CD4-positive, alpha-beta T cell treated with Interleukin-10 for 1 hour (primary cell): ENCODE measurements at regions not wholly inside any gene's neighbourhood (a gene's known extent, or its start where the extent isn't known, plus 50 kb on each side); places are given as distances from the start of the nearest gene placed in this dataset.

Experiments used
- DNase-seq: peaks from one replicate; pipeline ENCODE4 v3.0.0-alpha.2; 2020

DNA sequence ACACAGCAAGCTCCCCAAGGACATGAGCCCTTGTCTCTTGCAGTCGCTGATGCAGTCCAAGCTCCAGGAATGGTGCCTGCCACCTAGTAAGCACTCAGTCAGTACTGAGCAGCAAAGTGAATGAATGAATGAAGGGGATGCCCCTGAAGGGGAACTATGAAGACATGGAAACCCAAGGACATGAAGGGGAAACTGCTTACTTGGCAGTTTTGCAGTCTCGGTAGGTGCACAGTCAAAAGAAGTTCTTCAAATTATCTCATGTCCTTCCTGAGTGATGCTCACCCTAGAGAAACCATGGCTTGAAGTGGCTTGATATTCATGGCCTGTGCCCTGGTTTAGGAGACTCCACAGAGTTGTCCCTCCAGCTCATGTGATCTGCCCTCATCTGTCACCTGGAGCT lies 102.1 kb upstream of the DLX2 start:
- DNase-seq, result no peak

DNA sequence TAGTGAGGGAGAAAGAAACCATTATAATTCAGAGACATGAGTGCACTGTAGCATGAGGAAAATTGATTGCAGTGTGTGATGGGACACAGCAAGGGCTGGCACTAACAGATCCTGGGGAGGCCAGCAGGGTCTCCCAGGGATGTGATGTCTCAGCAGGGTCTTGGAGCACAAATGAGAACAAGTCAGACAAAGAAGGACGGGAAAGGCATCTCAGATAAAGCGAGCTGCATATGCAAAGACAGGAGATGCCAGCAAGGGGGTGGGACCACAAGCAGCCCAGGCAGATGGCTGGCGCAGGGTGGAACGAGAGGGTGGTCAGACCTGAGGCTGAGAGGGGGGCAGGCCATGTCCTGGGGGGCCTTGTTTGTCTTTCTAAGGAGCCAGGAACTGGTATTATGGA lies 102.6 kb upstream of the DLX2 start:
- no peak for DNase-seq

DNA sequence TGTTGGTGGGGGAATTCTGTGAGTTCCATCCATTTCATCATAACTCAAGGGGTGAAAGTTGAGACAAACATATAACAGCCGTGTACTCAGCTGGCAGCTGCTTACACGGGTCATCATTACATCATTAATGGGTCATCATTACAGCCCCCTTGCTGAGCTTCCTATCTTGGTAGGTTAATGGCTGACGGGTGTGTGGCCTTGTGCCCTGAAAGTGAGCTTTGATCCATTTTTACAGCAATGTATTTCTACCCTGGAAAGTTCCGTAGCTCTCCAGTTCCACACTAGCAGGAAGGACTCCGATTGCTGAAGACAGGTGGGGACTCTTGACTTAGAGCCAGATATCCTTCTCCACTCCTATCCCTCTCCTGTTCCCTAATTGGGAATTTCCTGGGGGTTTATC lies 105.2 kb upstream of the DLX2 start:
- DNase-seq, result no peak

DNA sequence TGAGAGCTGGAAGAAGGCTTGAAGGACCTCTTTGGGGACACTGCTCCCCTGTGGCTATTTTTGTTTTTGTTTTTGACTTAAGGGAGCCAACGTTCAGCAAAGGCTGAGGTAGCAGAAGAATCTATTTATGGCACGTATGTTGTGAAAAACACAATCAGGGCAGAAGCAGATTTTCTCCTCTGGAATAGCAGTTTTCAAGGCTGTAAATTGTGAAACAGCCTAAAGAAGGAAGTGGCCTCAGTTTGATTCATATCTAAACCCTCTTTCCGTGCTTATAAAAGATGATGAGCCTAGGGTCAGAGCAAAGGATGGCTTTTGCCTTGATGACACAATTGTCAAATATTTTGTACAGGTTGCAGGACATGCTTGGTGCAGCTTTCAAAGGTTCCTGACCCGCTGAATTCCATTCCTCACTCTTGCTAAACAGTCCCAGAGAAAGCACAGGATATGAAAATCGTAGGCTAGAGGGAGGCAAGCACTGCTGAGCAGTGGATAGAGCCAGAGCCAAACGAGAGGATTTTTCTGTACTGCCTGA lies 106.2 kb upstream of the DLX2 start:
- DNase-seq, result no peak

DNA sequence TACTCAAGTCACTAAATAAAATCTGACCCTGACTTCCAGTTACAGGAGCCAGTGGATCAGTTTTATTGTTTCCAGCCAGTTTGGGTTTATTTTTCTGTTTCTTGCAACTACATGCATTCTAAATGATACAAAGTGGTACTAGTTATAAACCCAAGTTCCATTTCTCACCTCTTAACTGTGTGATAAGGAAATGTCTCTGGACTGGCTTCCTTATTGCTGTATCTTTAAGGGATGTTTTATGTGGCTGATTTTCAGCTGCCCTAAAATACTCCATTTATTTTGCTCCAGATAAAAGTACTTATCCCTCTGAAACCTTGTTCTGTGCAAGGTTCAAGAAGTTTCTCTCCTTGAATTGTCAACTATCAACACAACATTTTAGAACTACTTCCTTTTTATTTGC lies 107.9 kb upstream of the DLX2 start:
- no peak for DNase-seq

DNA sequence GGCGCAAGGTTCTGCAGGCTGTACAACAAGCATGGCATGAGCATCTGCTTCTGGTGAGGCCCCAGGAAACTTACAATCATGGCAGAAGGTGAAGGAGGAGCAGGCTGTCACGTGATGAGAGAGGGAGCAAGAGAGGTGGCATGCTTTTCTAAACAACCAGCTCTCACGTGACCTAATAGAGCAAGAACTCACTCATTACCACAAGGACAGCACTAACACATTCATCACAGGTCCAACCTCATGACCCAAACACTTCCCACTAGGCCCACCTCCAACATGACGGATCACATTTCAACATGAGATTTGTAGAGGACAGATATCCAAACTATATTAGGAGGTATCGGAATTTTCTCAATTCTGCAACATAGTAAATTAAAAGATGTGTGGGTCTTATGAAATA lies 108.8 kb upstream of the DLX2 start:
- DNase-seq, result no peak

DNA sequence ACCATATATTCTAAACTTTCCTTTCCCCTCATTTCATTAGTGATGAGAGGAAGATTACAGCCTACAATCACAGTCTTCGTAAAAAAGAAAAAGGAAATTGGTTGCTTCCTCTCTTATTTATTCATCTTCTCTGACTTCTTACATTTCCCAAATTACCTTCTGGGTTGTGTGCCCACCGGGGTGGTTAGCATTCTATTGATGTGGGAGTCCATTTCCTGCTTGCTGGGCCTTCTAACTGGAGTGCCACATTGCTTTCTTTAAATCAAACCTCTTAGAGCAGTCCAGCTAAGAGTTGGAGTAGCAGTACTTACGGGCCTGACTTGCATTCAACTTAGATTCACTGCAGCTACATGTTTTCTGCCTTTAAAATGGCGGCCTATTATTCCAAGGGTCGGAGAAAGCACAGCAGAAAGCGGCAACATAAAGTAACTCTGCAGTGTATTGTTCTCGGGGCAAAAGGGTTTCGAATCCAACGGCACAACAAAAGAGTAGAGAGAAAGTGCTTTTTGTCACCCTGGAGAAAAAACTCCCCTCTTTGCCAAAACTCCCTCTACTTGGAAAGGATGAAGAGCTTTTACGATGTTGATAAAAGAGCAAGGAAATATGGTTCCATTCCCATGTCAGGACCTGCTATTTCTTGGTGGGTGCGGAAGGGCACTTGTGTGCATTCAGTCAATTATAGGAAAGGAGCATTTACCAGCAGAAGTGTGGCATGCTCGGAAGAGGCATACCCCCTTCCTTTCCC lies 110.6 kb upstream of the DLX2 start:
- no peak for DNase-seq

DNA sequence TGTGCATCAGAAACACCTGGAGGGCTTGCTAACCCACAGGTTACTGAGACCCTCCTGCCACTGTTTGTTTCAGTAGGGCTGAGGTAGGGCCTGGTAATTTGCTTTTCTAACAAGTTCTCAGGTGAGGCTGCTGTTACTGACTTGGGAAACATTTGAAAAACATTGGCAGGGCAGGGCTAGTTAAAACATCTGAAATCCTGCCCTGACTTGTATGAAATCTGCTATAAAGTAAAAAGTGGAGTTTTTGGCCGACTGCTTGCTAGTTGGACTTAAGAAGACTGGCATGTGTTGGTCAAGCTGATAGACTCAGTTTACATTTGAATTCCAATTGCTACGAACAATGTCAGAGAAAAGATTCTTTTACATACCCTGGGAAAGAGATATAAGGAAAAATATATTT lies 111.6 kb upstream of the DLX2 start:
- DNase-seq, result no peak

DNA sequence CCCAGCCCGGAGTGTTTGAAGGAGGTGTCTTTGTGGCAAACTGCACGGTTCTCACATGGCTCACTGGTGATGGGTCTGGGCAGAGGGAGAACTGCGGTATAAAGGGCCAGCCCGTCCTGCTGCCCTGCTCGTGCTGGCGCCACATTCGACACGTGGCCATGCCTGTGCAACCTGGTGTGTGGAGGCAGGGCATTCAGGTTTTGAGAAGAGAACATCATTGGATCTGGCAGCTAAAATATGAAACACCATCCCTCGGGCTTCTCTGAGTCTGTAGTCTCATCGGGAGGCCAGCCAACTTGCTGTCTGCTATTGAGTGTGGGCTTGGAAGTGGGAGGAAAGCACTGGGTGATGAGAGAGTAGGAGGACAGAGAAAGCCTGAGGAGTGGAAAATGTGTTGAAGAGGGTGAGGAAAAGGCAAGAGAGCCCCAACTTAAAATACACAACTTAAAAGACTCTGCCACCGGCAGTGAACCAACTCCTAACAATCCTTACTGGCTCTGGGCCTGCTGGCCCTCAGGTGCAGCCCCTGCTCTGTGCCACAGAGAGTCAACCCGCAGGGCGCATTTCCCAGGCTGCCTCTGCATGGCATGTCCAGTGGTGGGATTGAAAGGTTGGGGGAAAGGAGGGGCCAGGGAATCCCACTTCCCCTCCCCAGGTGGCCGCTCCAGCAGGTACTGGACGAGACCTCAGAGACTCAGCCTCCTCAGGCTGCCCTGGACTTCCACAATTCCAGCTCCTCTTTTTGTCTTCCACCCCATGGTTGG lies 112.7 kb upstream of the DLX2 start:
- no peak for DNase-seq

DNA sequence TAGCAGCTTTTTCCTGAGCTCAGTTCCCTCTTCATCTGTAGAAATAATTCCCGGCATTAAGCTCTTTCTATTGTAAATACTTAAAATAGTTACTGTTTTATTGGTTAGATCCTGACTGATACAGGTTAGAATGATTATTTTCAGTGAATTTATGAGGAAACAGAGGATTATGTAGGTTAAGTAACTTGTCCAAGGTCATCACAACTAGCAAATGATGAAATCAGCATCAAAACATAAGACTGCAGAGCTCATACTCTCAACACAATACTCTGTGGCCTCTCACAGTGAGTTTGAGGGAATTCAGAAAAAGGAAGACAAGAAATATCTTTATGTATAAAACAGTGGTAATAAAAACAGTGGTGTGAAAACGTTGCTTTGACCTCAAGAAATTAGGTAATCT lies 113.2 kb upstream of the DLX2 start:
- no peak for DNase-seq

DNA sequence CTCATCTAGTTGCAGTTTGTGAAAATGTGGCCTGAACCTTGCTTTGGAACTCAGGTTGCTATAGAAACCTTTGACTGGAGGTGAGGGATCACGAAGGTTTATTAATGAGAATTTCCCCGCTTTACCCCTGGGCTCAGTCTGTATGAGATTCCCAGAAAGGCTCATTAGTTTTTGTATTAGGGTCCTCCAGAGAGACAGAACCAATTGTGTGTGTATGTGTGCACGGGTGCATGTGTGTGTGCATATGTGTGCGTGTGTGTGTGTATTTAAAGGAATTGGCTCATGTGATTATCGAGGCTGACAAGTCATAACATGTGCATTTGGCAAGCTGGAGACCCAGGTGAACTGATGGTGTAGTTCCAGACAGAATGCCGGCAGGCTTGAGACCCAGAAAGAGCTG lies 113.8 kb upstream of the DLX2 start:
- no peak for DNase-seq

DNA sequence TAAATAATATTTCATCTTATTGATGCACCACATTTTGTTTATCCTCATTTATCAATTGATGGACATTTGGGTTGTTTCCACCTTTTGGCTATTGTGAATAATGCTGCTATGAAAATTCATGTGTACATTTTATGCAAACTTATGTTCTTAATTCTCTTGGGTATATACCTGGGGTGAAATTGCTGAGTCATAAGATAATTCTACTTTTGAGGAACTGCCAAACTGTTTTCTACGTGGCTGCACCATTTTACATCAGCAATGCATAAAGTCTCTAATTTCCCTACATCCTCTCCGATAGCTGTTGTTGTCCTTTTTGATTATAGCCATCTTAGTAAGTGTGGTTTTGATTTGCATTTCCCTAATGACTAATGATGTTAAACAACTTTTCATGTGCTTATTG lies 116.5 kb upstream of the DLX2 start:
- DNase-seq, result no peak

DNA sequence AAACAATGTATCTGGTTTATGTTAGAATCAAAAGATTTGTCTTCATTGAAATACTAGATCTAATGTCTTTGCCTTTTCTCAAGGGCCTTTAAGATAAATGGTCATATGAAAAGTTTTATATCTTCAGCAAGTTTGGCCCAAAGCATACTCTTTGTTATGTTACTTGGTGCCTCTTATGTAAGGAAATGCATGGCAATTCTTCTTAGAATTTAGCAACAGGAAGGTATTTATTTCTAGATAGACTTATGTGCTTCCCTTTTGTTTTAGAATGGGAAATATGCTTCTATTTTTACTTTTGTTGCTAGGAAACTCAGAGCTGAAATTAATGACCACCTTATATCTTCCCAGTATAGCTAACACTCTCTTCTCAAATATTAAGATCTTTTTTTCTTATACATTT lies 117.4 kb upstream of the DLX2 start:
- no peak for DNase-seq

DNA sequence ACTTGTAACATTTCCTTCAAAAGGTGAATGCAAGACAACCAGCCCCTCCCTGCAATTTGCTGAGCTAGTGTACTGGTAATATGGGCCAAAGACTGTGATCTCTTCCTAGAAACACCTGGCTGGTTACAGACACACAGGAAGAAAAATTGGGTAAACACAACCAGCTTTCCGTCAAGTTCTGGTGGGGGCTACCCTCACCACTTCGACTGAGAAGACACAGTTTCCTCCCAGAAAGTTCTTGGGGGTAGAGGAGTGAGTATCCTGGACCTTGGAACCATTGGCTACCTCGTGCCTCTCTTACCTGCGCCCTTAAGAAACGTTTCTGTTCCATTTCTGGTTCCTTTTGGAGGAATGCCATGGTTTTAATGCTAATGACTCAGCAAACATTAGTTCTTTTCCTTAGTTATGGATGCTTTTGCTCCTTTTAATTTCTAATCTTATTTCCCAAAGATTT lies 120.9 kb upstream of the DLX2 start:
- peak; percentile 38 for DNase-seq

DNA sequence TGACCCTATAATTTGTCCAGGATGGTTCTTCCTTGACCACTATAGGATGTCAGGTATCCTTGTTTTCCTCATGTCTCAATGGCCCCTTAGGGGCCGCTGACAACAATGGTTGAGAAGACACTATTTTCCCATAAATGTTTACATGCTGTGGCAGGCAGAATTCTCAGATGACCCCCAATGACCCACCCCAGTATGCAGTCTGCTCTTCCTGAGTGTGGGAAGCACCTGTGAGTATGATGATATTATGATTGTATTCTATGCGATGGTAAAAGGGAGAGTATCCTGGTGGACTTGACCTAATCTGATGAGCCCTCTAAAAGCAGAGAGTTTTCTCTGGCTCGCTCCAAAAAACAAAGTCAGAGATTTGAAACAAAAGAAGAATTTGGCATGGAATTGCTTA lies 123.1 kb upstream of the DLX2 start:
- no peak for DNase-seq

DNA sequence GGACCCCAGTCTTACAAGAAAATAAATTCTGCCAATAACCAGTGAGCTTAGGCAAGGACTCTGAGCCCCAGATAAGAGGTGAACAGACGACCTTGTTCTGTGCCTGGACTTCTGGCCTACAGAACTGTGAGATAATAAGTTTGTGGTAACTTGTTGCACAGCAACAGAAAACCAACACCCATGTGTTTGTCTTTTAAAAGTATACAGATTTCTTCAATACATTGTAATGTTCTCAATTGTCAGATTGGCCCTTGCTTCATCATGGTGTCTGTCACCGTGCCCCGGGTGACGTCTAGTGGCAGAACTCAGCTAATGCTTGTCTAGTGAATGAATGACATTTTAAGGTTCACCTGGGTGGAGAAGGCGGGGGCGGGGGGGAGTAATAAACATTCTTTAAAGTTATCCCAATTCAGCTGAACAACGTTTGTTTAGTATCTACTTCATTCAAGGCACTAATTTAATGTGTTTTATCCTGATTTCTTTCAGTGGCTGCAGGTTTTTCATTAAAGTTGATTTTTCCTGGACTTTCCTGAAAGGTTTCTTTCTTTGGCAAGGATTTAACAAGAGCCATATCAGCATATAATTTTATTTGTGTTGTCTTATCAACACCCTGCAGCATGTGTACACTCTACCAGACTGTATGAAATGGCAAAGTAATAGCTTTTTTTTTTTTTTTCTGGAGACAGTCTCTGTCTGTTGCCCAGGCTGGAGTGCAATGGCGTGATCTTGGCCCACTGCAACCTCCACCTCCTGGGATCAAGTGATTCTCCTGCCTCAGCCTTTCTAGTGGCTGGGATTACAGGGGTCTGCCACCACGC lies 123.8 kb upstream of the DLX2 start:
- DNase-seq, result peak; percentile 52

DNA sequence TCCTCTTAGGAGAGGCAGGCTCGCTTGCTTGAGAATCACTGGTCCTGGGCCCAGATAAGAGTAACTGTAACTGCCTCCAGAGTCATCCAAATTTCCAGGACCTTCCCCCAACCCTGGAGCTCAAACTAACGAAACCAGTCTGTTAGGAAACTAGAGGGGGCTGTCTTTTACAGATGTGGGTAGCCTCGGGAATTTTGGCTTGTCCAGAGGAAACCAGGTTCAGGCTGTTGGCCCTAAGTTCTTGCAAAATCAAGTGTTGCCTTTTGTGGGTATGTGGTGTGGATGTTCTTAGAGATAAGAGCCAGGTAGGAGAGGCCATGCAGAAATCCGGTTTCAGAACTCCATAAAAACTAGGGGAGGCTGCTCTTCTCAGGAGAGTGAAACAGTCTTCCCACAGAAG lies 125.0 kb upstream of the DLX2 start:
- DNase-seq, result no peak

DNA sequence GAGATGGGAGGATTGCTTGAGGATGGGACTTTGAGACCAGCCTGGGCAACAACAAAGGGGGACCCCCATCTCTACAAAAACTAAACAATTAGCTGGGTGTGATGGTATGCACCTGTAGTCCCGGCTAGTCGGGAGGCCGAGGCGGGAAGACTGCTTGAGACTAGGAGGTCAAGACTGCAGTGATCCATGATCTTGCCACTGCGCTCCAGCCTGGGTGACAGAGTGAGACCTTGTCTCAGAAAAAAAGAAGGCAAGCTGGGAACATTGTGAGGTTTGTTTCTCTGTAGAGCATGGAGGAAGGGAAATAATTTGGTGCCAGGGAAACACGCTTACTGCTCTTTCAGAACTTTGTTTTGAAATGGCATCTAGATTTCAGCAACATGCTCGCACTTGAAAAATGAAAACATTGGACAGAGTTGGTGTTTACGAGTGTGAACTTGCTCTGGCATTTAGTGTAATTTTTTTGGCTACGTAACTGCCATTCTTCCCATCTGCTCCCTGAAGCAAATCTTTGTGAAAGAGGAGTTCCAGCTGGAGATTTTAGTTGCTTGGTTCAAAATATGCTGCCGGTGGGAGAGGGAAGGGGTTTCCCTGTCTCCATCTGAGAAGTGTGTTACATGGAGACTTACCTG lies 125.6 kb upstream of the DLX2 start:
- no peak for DNase-seq

DNA sequence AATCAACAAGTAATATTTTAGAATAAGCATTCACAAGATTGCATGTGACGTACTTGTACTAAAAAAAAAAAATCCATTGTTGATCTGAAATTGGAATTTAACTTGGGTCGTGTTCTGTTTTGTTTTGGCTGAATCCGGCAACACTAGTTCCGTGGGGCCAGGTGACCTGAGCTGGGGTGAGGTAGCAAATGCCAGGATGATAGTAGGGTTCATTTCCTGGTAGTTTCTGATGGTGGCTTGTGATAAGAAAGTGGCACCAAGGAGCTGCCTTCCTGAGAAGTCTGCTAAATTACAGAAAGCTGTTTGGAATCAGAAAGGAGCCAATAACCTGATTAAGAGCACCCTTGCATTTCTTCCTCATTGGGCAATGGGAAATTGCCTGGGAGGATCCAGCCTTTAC lies 126.4 kb upstream of the DLX2 start:
- no peak for DNase-seq

DNA sequence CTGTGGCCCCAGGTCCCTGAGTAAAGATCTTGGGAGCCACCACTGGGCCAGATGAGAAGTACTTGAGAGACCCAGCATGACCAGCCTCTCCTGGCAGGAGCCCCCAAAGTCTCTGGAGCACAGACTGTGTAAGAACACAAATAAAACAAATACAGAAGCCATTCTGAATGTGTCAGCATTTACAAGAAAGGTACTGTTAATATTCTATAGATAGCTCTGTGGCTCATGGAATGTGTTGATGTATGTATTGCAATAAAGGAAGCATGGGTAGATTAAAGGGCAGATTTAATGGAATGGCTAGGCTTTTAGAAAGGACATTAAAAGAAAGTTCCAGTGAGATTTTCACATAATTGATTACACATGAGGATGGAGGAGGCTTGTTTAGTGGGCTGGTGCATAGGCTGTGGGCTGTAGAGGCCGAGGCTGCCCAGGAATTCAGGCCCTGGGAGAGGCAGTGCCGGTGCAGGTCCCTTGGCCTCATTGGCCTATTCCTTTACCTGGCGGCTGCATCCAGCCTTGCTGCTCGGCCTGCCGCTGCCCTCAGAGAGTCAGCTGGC lies 127.7 kb upstream of the DLX2 start:
- no peak for DNase-seq

DNA sequence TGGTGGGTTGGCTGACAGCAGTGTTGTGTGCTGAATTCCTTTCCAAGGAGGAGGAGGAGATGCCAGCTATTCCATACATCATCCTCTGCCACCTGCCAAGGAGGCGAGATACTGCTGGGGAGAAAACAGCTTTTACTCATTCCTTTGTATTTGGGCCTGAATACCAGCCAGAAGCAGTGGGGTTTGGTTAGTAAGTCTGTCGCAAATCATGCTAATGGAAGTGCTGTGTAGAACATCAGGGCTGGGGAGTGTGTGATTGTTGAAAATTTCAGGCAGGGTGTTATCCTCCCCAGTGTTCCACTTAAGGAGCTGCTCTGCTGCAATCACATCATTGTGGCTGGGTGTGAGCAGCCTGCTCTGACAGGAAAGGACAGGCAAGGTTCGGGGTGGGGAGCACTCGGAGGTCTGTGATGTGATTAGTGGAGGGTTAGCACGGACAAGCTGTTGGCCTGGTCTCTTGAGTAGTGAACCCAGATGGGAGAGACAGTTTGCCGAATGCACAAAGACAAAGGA lies 128.2 kb upstream of the DLX2 start:
- no peak for DNase-seq

DNA sequence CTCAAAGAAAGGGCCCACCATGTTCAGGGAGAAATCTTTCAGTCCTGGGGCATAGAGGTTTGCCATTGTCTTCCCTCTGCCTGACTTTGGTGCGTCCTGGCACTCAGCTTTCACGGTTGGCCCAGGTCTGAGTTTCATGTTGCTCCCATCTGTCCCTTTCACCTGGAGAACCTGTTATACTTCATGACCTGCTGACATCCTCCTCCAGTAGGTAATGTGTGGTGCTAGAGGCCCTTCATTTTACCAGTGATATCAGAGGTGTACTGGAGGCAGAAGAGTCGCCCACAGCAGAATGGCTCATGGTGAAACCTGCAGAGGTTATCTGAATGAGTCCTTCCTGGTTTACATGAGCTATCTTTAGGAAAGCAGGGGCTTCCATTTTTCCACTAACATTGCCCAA lies 128.8 kb upstream of the DLX2 start:
- no peak for DNase-seq
